ENCODE measurements at regions not wholly inside any gene's neighbourhood (a gene's known extent, or its start where the extent isn't known, plus 50 kb on each side); places are given as distances from the start of the nearest gene placed in this dataset.

GRCh38 chr3:81005992-81006391 is 755.5 kb downstream of the GBE1 start:
- Histone ChIP-seq H3K27ac (no peak overlapping the region), H3F3A (ENCODE audit: insufficient read depth) (no peaks in the 10 kb centered on the region)
- TF ChIP-seq EZH2phosphoT487 (IDR thresholded peaks at IDR 0.05; ENCODE audit: insufficient read depth, low read depth) = no peak
- no peak for TF ChIP-seq EZH2 (IDR thresholded peaks at IDR 0.05; ENCODE audit: insufficient read depth, poor library complexity, severe bottlenecking)

GRCh38 chr3:81003817-81004216 is 757.6 kb downstream of the GBE1 start:
- H3K4me2 ChIP-seq (ENCODE audit: unreplicated experiment) = no peak overlapping the region
- in situ Hi-C loops (cut with MboI) = no loop called here
- H3K36me3 ChIP-seq (ENCODE audit: low read depth) = no peaks in the 10 kb centered on the region
- H4K20me1 ChIP-seq (ENCODE audit: insufficient read depth) = no peaks in the 10 kb centered on the region
- H3K9me2 ChIP-seq (ENCODE audit: insufficient read depth) = no peaks in the 10 kb centered on the region
- 38 to 43% methylated on average over 4 of the region's 4 CpGs for WGBS, 2 experiments (ENCODE audit: low coverage in 1 of 2, low lambda C conversion rate in 2 of 2, missing lambda C conversion rate in 2 of 2)
- no peak overlapping the region for H3K4me3 ChIP-seq
- H3F3A ChIP-seq (ENCODE audit: insufficient read depth) = no peaks in the 10 kb centered on the region
- H3K27ac ChIP-seq = no peak overlapping the region
- H3K79me2 ChIP-seq (ENCODE audit: insufficient read depth) = no peaks in the 10 kb centered on the region
- H3K9me3 ChIP-seq (ENCODE audit: low read depth) = no peaks in the 10 kb centered on the region
- no peaks in the 10 kb centered on the region for H3K27me3 ChIP-seq (replicated peaks; ENCODE audit: insufficient read depth)
- TF ChIP-seq EZH2phosphoT487 (IDR thresholded peaks at IDR 0.05; ENCODE audit: insufficient read depth, low read depth) (no peak), EZH2 (IDR thresholded peaks at IDR 0.05; ENCODE audit: insufficient read depth, poor library complexity, severe bottlenecking) (no peak)
- no peak overlapping the region for H2AFZ ChIP-seq
- no peak for DNase-seq
- no peak overlapping the region for H3K9ac ChIP-seq
- no peaks in the 10 kb centered on the region for H3K4me1 ChIP-seq (ENCODE audit: insufficient read depth)

More at GRCh38 chr3:81005992-81006391, 755.5 kb downstream of the GBE1 start:
- no peaks in the 10 kb centered on the region for H3K9me2 ChIP-seq (ENCODE audit: insufficient read depth)
- no peak overlapping the region for H3K9ac ChIP-seq
- no peak overlapping the region for H3K4me2 ChIP-seq (ENCODE audit: unreplicated experiment)
- H3K4me3 ChIP-seq = no peak overlapping the region
- no peaks in the 10 kb centered on the region for H3K36me3 ChIP-seq (ENCODE audit: low read depth)
- H3K79me2 ChIP-seq (ENCODE audit: insufficient read depth) = no peaks in the 10 kb centered on the region
- no peak overlapping the region for H2AFZ ChIP-seq
- H3K9me3 ChIP-seq (ENCODE audit: low read depth) = no peaks in the 10 kb centered on the region
- no peaks in the 10 kb centered on the region for H4K20me1 ChIP-seq (ENCODE audit: insufficient read depth)
- no peaks in the 10 kb centered on the region for H3K27me3 ChIP-seq (replicated peaks; ENCODE audit: insufficient read depth)
- no peak for DNase-seq
- in situ Hi-C loops (cut with MboI) = no loop called here
- H3K4me1 ChIP-seq (ENCODE audit: insufficient read depth) = no peaks in the 10 kb centered on the region

GRCh38 chr3:81003008-81003645 is 758.3 kb downstream of the GBE1 start:
- no peaks in the 10 kb centered on the region for H3K4me1 ChIP-seq (ENCODE audit: insufficient read depth)
- DNase-seq = no peak
- H2AFZ ChIP-seq = no peak overlapping the region
- H3K9ac ChIP-seq = no peak overlapping the region
- H3F3A ChIP-seq (ENCODE audit: insufficient read depth) = no peaks in the 10 kb centered on the region
- no peaks in the 10 kb centered on the region for H3K79me2 ChIP-seq (ENCODE audit: insufficient read depth)
- no peak for TF ChIP-seq EZH2phosphoT487 (IDR thresholded peaks at IDR 0.05; ENCODE audit: insufficient read depth, low read depth)
- no peaks in the 10 kb centered on the region for H3K36me3 ChIP-seq (ENCODE audit: low read depth)
- in situ Hi-C loops (cut with MboI) = no loop called here
- H3K4me2 ChIP-seq (ENCODE audit: unreplicated experiment) = no peak overlapping the region
- WGBS, 2 experiments (ENCODE audit: low coverage in 1 of 2, low lambda C conversion rate in 2 of 2, missing lambda C conversion rate in 2 of 2) = 5% methylated on average over 1 of the region's 1 CpG
- no peak overlapping the region for H3K4me3 ChIP-seq
- H4K20me1 ChIP-seq (ENCODE audit: insufficient read depth) = no peaks in the 10 kb centered on the region
- no peaks in the 10 kb centered on the region for H3K27me3 ChIP-seq (replicated peaks; ENCODE audit: insufficient read depth)
- no peaks in the 10 kb centered on the region for H3K9me3 ChIP-seq (ENCODE audit: low read depth)
- no peak overlapping the region for H3K27ac ChIP-seq
- H3K9me2 ChIP-seq (ENCODE audit: insufficient read depth) = no peaks in the 10 kb centered on the region

- no peak overlapping the region for H3K4me2 ChIP-seq (ENCODE audit: unreplicated experiment)
- in situ Hi-C loops (cut with MboI) = no loop called here
- H3K27ac ChIP-seq = no peak overlapping the region
- H3K79me2 ChIP-seq (ENCODE audit: insufficient read depth) = no peaks in the 10 kb centered on the region
- no peak overlapping the region for H3K4me3 ChIP-seq
- no peaks in the 10 kb centered on the region for H4K20me1 ChIP-seq (ENCODE audit: insufficient read depth)
- H3K27me3 ChIP-seq (replicated peaks; ENCODE audit: insufficient read depth) = no peaks in the 10 kb centered on the region
- no peaks in the 10 kb centered on the region for H3K9me3 ChIP-seq (ENCODE audit: low read depth)
- H3K36me3 ChIP-seq (ENCODE audit: low read depth) = no peaks in the 10 kb centered on the region
- no peak for TF ChIP-seq EZH2phosphoT487 (IDR thresholded peaks at IDR 0.05; ENCODE audit: insufficient read depth, low read depth)
- no peak for TF ChIP-seq EZH2 (IDR thresholded peaks at IDR 0.05; ENCODE audit: insufficient read depth, poor library complexity, severe bottlenecking)
- H2AFZ ChIP-seq = no peak overlapping the region
- no peak for DNase-seq
- no peaks in the 10 kb centered on the region for H3K4me1 ChIP-seq (ENCODE audit: insufficient read depth)
- H3K9me2 ChIP-seq (ENCODE audit: insufficient read depth) = no peaks in the 10 kb centered on the region
- no peak overlapping the region for H3K9ac ChIP-seq
- WGBS, 2 experiments (ENCODE audit: low coverage in 1 of 2, low lambda C conversion rate in 2 of 2, missing lambda C conversion rate in 2 of 2) = 0 to 4% methylated on average over 1 of the region's 1 CpG
- H3F3A ChIP-seq (ENCODE audit: insufficient read depth) = no peaks in the 10 kb centered on the region
Measured at GRCh38 chr3:80999481-80999880, 762.0 kb downstream of the GBE1 start.

- Histone ChIP-seq H4K20me1 (ENCODE audit: insufficient read depth) (no peaks in the 10 kb centered on the region), H3K9ac (no peak overlapping the region), H3K9me2 (ENCODE audit: insufficient read depth) (no peaks in the 10 kb centered on the region), H2AFZ (no peak overlapping the region), H3K9me3 (ENCODE audit: low read depth) (no peaks in the 10 kb centered on the region), H3K4me2 (ENCODE audit: unreplicated experiment) (no peak overlapping the region), H3K4me3 (no peak overlapping the region), H3F3A (ENCODE audit: insufficient read depth) (no peaks in the 10 kb centered on the region), H3K79me2 (ENCODE audit: insufficient read depth) (no peaks in the 10 kb centered on the region), H3K27ac (no peak overlapping the region), H3K27me3 (replicated peaks; ENCODE audit: insufficient read depth) (no peaks in the 10 kb centered on the region), H3K4me1 (ENCODE audit: insufficient read depth) (no peaks in the 10 kb centered on the region), H3K36me3 (ENCODE audit: low read depth) (no peaks in the 10 kb centered on the region)
- no peak for TF ChIP-seq EZH2 (IDR thresholded peaks at IDR 0.05; ENCODE audit: insufficient read depth, poor library complexity, severe bottlenecking)
- no peak for TF ChIP-seq EZH2phosphoT487 (IDR thresholded peaks at IDR 0.05; ENCODE audit: insufficient read depth, low read depth)
- in situ Hi-C loops (cut with MboI) = no loop called here
- 76 to 79% methylated on average over 2 of the region's 2 CpGs for WGBS, 2 experiments (ENCODE audit: low coverage in 1 of 2, low lambda C conversion rate in 2 of 2, missing lambda C conversion rate in 2 of 2)
- no peak for DNase-seq
Measured at GRCh38 chr3:80998022-80998421, 763.4 kb downstream of the GBE1 start.
